Lower leg skin (tissue), 3 donors: ENCODE measurements at regions not wholly inside any gene's neighbourhood (a gene's known extent, or its start where the extent isn't known, plus 50 kb on each side); places are given as distances from the start of the nearest gene placed in this dataset.

Source experiments
- CTCF ChIP-seq, 3 donors: fragments of 450-650 bp; IDR thresholded peaks; one replicate each; pipeline ENCODE4 v1.5.1; 2016; ENCODE audit warnings: antibody characterized with exemption in 3 of 3, mild to moderate bottlenecking in 3 of 3, moderate library complexity in 2 of 3
- POLR2A ChIP-seq, 2 donors: fragments of 450-650 bp; IDR thresholded peaks; one replicate each; pipeline ENCODE4 v1.6.1; 2016 to 2017; ENCODE audit warnings: antibody characterized with exemption in 2 of 2, mild to moderate bottlenecking in 1 of 2, moderate library complexity in 1 of 2

- no peak for TF ChIP-seq POLR2A (IDR thresholded peaks at IDR 0.05)
- no peak for TF ChIP-seq CTCF (IDR thresholded peaks at IDR 0.05)
These were observed 600.3 kb downstream of the CCDC85A start for GRCh38 chr2:56784046-56784445.
